ENCODE measurements at regions not wholly inside any gene's neighbourhood (a gene's known extent, or its start where the extent isn't known, plus 50 kb on each side); places are given as distances from the start of the nearest gene placed in this dataset.

DNA sequence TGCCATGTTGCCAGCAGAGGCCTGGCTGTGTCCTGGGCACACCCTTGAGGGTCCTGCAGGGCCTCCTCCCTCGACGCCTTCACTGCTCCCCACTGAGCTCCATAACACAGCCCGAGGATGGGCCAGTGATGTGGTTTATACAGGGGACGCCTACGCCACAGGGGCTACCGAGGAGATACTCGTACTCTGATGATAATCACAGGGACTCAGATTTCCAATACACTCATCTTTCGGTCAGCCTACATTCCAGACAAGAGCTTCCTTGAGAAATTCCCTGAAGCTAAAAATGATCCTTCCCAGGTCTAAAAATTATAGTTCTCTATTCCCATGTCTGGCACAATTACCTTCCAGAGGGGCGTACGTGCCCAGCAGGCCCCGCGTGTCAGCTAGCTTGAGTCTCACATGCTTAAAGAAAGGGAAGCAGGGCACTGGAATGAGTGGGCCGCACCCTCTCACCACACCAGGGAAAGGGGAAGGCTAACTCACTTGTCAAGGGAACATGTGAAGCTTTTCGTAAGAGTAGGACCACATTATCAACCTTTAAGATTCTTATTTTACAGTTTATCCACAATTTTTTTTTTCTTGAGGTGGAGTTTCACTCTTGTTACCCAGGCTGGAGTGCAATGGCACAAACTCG is 159.5 kb upstream of the NDUFV2 start:
- TF ChIP-seq, protein P1, sequence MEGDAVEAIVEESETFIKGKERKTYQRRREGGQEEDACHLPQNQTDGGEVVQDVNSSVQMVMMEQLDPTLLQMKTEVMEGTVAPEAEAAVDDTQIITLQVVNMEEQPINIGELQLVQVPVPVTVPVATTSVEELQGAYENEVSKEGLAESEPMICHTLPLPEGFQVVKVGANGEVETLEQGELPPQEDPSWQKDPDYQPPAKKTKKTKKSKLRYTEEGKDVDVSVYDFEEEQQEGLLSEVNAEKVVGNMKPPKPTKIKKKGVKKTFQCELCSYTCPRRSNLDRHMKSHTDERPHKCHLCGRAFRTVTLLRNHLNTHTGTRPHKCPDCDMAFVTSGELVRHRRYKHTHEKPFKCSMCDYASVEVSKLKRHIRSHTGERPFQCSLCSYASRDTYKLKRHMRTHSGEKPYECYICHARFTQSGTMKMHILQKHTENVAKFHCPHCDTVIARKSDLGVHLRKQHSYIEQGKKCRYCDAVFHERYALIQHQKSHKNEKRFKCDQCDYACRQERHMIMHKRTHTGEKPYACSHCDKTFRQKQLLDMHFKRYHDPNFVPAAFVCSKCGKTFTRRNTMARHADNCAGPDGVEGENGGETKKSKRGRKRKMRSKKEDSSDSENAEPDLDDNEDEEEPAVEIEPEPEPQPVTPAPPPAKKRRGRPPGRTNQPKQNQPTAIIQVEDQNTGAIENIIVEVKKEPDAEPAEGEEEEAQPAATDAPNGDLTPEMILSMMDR (IDR thresholded peaks at IDR 0.05) = no peak
- no peak for TF ChIP-seq POLR2AphosphoS5 (IDR thresholded peaks at IDR 0.05)

All from transverse colon (tissue), 4 donors.